ENCODE measurements at regions not wholly inside any gene's neighbourhood (a gene's known extent, or its start where the extent isn't known, plus 50 kb on each side); places are given as distances from the start of the nearest gene placed in this dataset.

DNA sequence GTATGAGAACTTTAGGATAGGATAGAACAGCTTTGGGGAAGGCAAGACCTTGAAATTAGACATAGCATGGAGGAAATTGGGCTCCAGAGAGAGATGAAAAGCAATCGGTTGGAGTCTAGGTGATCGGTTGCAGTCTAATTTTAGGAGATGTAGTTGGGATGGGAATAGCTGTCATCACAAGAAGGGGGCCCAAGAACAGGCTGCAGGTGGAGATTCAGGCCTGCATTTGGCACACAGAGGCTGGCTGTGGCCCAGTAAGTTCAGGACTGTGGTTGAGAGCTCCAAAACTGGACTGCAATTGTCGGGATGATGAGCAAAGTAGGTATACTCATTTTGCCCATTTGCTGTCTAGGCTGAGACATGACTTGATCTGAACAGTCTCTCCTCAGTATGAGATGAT is 301.3 kb upstream of the B3GALT2 start:
- TF ChIP-seq, protein P1, sequence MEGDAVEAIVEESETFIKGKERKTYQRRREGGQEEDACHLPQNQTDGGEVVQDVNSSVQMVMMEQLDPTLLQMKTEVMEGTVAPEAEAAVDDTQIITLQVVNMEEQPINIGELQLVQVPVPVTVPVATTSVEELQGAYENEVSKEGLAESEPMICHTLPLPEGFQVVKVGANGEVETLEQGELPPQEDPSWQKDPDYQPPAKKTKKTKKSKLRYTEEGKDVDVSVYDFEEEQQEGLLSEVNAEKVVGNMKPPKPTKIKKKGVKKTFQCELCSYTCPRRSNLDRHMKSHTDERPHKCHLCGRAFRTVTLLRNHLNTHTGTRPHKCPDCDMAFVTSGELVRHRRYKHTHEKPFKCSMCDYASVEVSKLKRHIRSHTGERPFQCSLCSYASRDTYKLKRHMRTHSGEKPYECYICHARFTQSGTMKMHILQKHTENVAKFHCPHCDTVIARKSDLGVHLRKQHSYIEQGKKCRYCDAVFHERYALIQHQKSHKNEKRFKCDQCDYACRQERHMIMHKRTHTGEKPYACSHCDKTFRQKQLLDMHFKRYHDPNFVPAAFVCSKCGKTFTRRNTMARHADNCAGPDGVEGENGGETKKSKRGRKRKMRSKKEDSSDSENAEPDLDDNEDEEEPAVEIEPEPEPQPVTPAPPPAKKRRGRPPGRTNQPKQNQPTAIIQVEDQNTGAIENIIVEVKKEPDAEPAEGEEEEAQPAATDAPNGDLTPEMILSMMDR (IDR thresholded peaks at IDR 0.05; ENCODE audit: extremely low read depth in 1 of 2, insufficient read depth in 1 of 2, low read depth in 1 of 2, low read length in 2 of 2): no peak
- TF ChIP-seq POLR2AphosphoS5 (IDR thresholded peaks at IDR 0.05; ENCODE audit: insufficient read depth, low read depth, low read length) (no peak), JUN (IDR thresholded peaks at IDR 0.05; ENCODE audit: borderline replicate concordance, insufficient read depth, insufficient read length, low read depth) (no peak), POLR2A (IDR thresholded peaks at IDR 0.05; ENCODE audit: low read depth, low read length) (no peak), EZH2 (IDR thresholded peaks at IDR 0.05; ENCODE audit: borderline replicate concordance, low read depth, low read length, severe bottlenecking) (no peak)
- TF ChIP-seq, protein P2, sequence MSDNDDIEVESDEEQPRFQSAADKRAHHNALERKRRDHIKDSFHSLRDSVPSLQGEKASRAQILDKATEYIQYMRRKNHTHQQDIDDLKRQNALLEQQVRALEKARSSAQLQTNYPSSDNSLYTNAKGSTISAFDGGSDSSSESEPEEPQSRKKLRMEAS (IDR thresholded peaks at IDR 0.05; ENCODE audit: insufficient read depth, insufficient read length): no peak
